Germinal center (tissue), 1 donor: ENCODE measurements at regions not wholly inside any gene's neighbourhood (a gene's known extent, or its start where the extent isn't known, plus 50 kb on each side); places are given as distances from the start of the nearest gene placed in this dataset.
"Not testable (repeated sequence)": the region's sequence is repeated elsewhere in the genome, so short reads cannot be mapped to it uniquely, and the experiment has no call there.

Experiments
- DNase-seq: peaks from one replicate; pipeline ENCODE4 v3.0.0; 2012; ENCODE audit warnings: mixed read lengths, low spot score

DNA sequence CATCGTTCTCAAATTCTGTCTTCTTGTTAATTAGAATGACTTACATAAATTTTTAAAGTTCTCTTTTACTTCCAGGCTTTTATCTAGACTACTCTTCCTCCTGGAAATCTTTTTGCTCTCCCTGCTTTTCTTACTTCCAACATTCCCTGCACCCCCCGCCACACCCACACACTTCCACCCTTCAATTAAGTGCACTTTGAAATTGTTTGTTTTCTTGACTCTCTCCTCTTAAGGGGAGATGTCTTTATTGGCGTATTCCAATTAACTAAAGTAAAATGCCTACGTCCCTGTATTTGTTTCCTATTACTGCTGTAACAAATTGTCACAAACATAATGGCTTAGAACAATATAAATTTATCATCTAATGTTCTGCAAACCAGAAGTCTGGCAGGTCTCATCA is 125.2 kb upstream of the KRR1 start:
- DNase-seq = no peak

DNA sequence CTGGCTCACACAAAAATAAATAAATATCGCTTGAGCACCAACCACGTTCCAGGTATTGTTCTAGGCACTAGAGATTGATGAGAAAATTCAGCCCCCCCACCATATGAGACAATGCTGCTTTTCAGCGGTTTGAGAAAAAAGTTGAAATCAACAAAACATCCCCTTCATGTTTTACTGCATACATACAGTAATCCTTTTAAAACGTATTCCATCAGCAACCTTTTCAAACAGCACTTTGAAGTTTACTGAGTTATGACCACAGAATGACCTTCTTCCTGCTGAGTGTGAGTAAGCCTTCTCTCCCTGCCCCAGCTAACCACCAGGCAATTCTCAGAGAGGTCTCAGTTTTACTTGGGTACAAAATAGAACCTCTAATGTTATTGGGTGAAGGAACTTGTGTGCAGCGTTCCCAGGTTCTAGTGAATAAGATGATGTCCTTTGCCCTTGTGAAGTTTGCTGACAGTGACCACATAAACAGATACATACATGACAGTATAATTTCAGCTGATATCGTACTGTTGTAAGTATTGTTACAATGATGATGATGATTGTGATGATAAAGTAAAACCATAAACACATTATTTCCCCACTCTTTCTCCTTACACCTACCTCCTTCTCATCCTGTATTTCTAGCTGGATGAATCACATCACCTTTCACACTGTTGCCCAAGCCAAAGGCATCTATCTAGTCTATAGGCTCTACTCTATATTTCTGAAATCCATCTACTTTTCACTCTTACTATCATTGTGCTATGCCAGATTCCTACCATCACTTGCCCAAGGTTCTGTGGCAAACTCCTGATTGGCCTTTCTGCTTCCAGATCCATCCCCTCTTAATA is 124.4 kb upstream of the KRR1 start:
- no peak for DNase-seq

DNA sequence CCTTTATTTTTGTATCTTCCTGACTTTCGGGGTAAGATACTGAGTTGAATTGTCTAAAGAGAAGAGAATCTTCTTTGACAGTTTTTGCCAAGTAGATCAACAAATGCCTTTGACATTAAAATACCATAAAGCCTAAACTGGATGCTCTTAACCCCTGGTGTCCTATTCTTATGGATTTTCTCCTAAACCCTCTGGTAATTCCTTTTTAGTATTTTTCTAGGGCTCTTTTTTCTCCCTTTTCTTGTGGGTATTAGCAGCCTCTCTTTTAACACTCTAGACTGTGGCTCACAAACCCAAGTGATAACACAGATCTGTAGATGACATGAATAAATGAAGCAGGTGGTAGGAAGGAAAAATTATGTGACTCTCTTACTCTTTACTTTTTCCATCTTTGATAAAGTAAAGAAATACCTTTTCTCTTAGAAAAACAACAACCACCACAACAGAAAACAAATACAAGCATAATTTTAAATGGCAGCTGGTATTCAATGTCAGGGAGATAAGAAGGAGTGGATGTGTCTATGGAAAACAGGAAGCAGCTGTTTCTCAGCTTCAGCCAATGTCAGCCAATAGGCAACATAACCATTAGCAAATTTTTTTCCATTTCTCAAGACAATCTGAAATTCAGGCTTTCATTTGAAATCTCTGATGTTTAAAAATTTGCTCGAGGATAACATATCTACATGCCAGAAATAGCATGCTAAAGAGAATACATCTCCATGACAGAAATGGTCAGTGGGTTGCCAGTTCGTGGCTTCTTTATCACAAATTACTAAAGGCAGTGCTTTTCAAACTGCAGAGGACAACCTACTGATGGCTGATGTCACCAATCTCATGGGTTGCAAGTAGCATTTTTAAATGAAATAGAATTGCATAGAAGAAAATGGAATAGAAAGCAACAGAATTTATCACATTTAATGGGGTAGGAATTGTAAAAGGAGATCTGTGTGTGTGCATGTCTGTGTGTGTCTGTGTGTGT is 123.1 kb upstream of the KRR1 start:
- DNase-seq = no peak

DNA sequence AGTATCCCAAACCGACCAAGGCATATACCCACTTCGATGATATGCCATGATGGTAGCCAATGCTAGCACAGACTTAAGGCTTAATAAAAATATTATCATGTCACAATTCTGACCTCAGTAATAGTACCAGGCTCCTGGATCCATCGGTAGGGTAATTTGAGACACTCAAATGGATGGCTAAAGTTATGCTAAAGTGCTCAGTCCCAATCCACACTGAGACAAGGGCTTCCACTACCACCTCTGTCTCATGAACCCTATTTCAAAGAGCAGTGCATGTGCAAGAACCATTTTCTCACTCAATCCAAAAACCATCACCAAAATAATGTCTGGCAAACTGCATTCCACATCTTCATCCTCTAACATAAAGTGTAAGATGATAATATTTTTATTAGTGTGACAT is 122.4 kb upstream of the KRR1 start:
- DNase-seq = no peak

DNA sequence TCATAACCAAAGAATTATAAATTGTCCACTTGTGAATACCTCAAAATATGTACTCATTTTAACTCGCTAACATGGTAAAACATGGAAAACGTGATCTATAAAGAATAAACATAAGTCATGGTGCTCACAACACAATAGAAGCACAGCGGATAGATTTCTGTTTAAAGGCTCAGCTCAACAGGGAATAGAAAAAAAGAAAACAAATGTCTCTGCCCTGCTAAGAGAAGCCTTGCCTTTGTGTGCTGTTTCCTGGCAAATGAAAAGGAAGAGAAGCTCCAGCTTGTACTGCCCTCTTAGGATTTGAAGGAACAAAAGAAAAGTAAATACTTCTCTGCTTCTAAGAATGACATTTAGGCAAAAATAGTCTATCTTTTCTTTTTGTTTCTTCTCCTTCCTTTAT is 121.0 kb upstream of the KRR1 start:
- no peak for DNase-seq

DNA sequence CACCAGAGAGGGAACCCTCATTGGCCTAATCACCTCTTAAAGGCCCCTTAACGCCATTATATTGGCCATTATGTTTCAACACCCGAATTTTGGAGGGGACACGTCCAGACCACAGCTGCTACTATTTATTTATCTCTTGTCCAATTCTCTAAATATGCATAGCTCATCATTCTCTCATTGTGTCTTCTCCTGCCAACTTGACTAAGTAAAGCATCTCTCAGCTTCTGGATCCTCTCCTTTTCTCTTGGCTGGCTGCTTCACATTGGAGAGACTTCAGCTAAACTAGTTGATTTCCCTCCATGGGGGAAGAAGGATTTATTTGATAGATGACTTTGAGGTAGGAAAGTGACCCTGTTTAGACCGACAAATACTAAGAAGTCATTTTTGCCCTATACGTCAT is 120.4 kb upstream of the KRR1 start:
- no peak for DNase-seq

DNA sequence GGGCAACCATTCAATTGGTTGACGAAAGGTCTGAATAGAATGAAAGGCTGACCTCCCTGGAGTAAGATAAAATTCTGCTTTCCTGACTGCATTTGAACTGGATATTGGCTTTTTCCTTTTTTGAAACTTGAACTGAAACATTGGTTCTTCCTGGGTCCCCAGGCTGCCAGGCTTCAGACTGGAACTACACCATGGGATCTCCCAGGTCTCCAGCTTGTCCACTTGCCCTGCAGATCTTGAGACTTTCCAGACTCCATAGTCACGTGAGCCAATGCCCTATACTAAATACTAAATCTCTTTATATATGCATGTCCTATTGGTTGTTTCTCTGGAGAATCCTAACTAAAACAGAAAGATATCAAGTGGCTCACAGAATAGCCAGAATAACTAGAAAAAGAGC is 118.7 kb upstream of the KRR1 start:
- no peak for DNase-seq

DNA sequence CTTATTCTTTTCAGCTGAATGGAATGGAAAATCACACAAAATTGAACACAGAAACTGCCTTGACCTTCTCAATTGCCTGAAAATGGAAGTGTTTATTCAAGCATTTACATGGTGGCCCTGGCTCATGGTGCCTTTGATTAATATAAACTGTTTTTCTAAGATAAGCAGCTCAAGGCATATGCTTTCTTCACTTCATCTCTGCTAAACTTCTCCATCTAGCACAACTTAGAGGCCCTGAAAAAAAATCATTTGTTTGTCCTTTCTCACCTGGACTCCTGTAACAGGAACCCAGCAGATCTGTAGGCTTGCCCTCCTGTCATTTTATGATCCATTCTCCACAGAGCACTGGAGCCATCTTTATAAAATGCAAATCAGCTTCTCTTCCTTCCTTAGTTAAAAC is 117.5 kb upstream of the KRR1 start:
- no peak for DNase-seq

DNA sequence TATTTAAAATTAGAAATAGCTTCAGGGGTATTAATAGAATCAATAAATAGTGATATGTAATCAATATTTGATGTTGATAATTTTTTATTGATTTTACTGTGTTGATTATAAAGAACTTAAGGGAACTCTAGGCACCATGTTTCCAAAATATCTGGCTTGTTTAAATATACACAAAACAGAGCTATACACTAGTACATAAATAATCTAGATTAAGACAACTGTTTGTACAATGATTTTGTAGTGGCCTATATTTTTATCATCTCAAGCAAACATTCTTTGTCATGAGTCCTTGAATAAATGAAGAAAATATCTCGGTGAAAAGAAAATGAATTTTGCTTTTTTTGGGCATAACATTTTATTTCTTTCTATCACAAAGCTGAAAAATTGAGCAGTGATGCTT is 117.1 kb upstream of the KRR1 start:
- DNase-seq = no peak

DNA sequence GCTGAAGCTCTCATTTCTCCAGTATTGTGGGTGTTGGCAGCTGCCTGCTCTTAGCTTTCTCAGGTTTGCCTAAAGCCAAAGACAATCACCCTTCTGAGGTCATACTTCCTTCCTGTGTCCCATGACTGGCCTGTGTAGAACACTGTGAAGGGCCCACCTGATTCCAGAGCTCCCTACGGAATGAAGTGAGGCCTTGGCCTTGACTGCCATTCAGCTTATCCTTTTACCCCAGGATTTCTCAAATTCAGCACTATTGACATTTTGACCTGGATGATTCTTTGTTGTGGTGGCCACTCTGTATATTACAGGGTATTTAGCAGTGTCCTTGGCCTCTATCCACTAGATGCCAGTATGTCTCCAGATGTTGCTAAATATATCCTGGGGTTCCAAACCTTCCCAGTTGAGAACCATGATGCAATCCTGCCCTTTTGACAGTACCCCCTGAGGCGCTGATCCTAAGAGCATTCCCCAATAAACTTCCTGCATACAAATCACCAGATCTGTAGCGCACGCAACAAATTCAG is 112.3 kb upstream of the KRR1 start:
- DNase-seq = no peak

DNA sequence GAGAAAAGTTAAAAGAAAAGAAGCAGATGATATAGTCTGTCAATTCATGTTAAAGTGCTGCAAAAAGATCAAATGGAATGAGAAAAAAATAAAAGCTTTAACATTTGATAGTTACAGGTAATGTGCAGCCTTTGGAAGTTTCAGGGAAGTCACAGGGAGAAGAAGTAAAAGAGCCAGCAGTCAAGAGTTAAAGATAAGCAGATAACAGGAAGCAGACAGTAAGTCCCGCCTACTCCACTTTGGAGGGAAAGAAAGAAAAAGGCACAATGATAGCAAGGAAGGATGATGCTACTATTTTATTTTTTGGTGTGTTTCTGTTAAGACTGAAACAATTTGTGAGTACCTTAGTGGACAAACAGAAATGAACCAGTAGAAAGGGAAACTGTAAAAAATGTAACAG is 111.1 kb upstream of the KRR1 start:
- no peak for DNase-seq

DNA sequence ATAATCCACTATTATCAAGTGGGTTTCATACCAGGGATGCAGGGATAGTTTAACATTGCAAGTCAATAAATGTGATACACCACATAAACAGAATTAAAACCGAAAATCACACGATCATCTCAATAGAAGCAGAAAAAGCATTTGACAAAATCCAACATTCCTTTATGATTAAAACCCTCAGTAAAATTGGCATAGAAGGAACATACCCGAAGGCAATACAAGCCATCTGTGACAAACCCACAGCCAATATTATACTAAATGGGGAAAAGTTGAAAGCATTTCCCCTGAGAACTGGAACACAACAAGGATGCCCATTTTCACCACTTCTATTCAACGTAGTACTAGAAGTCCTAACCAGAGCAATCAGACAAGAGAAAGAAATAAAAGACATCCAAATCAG is 103.0 kb upstream of the KRR1 start:
- DNase-seq = not testable (repeated sequence)

DNA sequence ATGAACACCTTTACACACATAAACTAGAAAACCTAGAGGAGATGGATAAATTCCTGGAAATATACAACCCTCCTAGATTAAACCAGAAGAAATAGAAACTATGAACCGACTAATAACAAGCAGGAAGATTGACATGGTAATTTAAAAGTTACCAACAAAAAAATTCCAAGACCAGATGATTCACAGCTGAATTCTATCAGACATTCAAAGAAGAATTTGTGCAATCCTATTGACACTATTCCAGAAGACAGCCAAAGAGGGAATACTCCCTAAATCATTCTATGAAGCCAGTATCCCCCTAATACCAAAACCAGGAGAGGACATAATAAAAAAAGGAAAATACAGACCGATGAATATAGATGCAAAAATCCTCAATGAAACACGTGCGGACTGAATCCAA is 102.6 kb upstream of the KRR1 start:
- no peak for DNase-seq

DNA sequence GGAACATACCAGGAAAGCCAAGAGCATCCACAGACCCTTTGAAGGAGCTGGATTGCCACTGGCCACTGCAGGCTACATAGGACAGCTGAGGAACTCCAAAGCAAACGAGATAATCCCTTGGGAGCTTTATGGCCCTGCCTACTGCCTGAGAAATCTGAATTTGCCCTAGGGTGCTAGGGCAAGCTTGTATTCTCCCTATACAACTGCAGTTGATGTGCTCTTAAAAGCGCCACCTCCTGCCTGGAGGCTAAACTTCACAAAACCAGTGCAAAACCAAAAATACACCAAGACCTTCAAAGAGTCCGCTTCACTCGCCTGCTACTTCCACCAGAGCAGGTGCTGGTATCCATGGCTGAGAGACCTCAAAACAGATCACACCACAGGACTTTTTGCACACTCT is 99.6 kb upstream of the KRR1 start:
- no peak for DNase-seq

DNA sequence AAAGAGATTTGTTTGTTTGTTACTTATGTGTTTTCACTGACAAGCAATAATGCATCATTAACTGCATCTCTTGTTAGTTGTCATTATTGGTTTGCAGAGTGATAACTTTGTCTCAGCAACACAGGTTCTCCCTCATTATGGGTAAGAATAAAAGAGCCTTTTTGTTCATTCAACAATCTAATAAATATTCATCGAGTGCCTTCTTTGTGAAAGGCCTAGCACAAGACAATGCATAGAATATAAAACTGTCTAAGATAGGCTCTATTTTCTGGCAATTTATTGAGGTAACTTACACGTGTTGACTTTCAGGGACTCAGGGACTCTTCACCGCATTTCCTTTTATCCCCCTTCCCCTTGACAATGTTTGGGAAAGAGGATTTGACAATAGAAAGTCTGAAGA is 95.5 kb upstream of the KRR1 start:
- no peak for DNase-seq

DNA sequence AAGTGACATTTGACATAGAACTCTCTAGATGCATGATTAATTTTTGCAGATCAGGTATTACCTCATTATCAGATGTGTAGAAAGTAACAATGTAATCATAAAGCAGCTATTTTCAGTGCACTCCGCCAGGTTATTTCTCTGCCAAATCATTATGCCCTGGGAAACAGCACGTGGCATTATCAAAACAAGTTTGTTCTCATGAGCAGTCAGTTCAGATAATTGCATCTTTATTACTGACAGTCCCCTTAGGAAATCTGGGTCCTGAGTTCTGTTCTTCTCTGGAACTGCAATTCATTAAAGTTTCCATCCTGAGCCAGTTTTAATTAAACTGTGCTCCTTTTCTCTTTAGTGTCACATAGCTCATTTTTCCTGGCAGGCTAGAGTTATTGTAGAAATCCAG is 94.7 kb upstream of the KRR1 start:
- DNase-seq = no peak

DNA sequence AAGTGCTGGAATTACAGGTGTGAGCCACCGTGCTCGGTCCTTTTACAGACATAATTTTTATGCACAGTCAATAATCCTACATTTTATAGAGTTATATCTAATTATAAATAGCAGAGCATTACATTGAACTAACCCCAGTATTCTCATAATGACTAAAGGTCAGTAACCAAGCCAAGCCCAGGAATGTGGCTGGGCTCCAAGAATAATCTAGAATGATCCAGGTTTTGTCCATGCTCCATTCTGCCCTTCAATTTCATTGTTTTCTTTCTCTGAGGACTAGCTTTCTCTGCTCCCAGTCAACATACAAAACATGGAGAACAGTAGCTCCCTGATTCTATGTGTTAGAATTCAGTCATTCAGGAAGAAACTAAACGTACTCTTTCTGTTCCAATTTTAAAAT is 92.1 kb upstream of the KRR1 start:
- no peak for DNase-seq

DNA sequence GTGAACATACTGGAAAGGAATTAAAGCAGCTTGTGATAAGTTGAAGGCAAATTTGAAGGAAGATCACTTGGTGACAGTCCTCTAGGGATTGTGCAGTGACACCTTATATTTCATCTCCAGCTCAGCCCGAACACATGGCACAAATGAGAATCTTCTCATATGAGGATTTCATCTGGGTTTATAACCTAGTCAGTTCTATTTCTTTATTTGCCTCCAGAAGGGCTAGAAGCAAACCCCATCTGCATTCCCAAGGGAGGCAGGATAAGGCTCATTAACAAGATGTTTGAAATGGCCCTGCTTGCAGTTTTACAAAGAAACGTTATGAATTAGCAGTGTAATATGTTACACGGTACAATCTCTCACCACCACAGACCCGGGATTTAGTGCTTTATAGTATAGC is 90.7 kb upstream of the KRR1 start:
- DNase-seq = no peak

DNA sequence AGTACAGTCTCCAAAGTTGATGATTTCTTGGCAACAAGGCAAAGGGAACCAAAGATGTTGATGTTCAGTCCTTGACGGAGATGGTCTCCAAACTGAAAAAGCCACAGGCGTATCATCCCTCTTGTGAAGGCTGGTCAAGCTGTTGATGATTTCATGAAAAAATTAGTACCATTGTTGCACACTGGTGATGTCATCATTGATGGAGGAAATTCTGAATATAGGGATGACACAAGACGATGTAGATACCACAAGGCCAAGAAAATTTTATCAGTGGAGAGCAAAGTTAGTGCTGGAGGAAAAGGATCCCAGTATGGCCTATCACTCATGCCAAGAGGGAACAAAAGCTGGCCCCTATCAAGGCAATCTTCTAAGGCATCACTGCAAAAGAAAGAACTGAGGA is 88.7 kb upstream of the KRR1 start:
- DNase-seq = no peak

DNA sequence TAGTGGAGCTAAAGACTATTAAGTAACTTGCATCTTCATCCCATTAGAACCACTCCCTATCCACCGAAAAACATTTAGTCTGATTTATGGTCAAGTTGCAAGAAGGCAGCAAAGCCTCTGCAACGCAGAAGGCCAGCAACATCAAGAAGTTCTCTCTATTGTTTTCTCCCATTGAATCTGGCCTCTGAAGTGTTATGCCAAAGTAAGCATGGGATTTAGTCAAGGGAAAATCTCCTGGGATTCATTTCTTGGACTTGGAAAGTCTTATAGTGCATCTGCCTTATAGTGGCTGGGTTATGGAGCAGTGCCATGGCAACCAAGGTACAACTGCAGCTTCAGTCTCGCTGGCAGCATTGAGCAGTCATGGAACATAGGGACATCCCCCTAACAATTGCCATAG is 87.7 kb upstream of the KRR1 start:
- no peak for DNase-seq

DNA sequence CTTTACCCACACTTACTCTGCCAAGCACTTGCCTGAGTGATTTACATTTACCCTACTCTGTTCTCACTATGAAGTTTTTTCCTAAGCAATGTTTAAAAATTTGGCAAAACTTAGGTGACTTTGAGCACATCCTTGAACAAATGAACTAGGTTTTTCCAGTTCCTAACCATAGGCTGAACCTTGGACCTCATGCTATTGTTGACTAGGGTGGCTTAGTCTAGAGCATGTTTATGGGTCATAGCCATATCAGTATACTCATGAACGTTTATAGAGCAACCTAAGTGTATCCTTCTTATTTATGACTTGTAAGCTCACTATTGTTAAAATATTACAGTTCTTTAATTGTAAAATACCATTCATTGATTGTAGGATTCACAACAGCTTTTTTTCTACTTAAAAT is 85.0 kb upstream of the KRR1 start:
- no peak for DNase-seq

DNA sequence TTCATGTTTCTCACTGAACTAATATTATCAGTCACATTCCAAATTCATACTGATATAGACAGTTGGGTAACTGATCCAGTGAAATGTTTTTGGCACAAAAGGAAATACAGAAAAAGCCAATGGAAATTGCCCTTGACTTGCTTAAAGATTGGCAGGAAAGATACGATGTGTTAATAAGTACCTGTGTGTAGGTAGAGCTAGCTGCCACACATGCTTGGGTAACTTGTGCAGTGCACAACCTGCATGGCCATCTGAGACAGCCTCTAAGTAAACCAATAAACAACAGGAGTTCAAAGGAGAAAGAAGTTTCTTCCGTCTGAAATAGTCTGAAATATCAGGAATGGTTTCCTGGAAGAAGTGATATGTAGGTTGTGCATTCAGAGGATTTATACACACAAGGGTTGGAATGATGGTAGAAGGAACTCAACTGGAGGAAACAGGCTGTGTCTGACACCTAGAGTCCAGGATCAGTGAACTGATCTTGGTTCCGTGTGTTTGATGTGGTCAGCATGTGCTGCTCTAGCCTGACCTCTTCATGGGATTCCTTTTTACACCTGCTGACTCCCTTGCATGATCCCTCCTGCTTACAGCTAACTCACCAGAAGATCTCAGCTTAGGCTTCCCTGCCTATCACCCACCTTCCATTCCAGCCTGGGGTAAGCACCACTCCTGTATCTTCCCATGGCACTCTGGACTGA is 81.4 kb upstream of the KRR1 start:
- no peak for DNase-seq
